ENCODE measurements at regions not wholly inside any gene's neighbourhood (a gene's known extent, or its start where the extent isn't known, plus 50 kb on each side); places are given as distances from the start of the nearest gene placed in this dataset.

DNA sequence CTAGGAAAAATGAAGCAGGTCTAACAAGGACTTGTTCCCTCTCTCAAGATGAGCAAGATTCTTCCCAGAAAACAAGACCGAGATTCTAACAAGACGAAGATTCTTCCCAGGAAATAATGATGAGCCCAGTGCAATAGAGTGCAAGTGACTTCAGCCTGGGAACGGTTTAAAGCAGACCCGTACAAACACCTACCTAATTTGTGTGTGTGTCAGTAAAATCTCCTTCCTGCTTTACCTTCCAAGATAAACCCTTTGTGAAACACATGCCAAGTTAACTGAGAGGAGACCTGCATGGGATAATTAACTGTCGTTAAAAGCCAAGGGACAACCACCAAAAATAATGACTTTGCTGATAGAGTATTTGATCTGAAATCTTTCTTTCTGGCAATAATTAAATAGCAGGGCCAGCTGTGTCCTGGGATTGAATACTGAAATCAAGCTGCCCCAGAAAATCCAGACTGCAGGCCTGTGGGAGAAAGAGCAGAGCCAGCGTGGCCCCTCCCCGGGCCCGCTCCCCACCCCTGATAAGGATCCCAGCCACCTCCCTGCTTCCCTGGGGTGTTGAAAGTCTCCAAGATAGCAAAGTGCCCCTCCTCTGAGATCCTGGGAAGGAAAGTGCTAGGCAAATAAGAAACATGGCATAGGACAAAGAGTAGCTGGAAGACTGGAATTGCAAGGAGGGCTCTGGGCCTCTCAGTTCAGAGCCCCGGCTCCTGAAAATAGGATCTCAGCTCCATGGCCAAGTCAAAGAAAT lies 145.5 kb downstream of the CYP26B1 start:
- TF ChIP-seq EZH2 (IDR thresholded peaks at IDR 0.05) (no peak), POLR2AphosphoS5 (IDR thresholded peaks at IDR 0.05; ENCODE audit: borderline replicate concordance, low read depth, low read length) (no peak)
